ENCODE measurements at regions not wholly inside any gene's neighbourhood (a gene's known extent, or its start where the extent isn't known, plus 50 kb on each side); places are given as distances from the start of the nearest gene placed in this dataset.
"Not testable (repeated sequence)": the region's sequence is repeated elsewhere in the genome, so short reads cannot be mapped to it uniquely, and the experiment has no call there.

DNA sequence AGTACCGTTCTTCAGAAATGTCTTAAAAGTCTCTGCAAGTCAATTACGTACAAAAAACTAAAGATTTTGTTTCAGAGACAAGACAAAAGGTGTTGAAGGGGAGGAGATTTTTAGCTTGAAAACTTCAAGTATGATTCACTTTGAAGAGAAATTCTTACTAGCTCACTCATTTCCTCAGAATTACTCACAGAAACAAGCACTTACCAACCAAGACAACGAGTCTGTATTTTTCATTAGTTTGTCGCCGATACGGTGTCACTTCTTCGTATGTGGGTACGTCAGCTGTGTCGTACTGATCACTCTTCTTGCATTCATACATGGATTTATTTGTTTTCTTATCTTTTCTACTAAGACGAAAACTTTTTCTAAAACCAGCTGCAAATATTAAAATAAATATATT, 90.6 kb upstream of the ODAD2 start:
- Mint-ChIP-seq H3K36me3 (peaks cover 5% of the 10 kb centered on the region), H3K27me3 (ENCODE audit: insufficient read depth, low read depth) (peaks cover 4% of the 10 kb centered on the region), H3K4me3 (no peak overlapping the region), H3K27ac (no peak overlapping the region), H3K4me1 (peaks cover 5% of the 10 kb centered on the region), H3K9me3 (no peaks in the 10 kb centered on the region)
- Histone ChIP-seq H3K27me3 (no peaks in the 10 kb centered on the region), H4K20me1 (ENCODE audit: low read depth) (no peaks in the 10 kb centered on the region), H3K9ac (no peak overlapping the region), H3K4me3 (no peak overlapping the region), H3K4me1 (no peaks in the 10 kb centered on the region), H2AFZ (replicated peaks) (no peak overlapping the region), H3K36me3 (no peaks in the 10 kb centered on the region), H3F3A (ENCODE audit: low read depth) (no peaks in the 10 kb centered on the region), H3K27ac (no peak overlapping the region), H3K4me2 (no peak overlapping the region), H3K79me2 (ENCODE audit: low read depth) (no peaks in the 10 kb centered on the region), H3K9me3 (ENCODE audit: low read depth) (no peaks in the 10 kb centered on the region)
- no peak for DNase-seq (ENCODE audit: low spot score)
- TF ChIP-seq, protein P1, sequence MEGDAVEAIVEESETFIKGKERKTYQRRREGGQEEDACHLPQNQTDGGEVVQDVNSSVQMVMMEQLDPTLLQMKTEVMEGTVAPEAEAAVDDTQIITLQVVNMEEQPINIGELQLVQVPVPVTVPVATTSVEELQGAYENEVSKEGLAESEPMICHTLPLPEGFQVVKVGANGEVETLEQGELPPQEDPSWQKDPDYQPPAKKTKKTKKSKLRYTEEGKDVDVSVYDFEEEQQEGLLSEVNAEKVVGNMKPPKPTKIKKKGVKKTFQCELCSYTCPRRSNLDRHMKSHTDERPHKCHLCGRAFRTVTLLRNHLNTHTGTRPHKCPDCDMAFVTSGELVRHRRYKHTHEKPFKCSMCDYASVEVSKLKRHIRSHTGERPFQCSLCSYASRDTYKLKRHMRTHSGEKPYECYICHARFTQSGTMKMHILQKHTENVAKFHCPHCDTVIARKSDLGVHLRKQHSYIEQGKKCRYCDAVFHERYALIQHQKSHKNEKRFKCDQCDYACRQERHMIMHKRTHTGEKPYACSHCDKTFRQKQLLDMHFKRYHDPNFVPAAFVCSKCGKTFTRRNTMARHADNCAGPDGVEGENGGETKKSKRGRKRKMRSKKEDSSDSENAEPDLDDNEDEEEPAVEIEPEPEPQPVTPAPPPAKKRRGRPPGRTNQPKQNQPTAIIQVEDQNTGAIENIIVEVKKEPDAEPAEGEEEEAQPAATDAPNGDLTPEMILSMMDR (IDR thresholded peaks at IDR 0.05): no peak
- no peak for TF ChIP-seq EZH2phosphoT487 (IDR thresholded peaks at IDR 0.05)
- TF ChIP-seq EZH2 (IDR thresholded peaks at IDR 0.05): no peak

DNA sequence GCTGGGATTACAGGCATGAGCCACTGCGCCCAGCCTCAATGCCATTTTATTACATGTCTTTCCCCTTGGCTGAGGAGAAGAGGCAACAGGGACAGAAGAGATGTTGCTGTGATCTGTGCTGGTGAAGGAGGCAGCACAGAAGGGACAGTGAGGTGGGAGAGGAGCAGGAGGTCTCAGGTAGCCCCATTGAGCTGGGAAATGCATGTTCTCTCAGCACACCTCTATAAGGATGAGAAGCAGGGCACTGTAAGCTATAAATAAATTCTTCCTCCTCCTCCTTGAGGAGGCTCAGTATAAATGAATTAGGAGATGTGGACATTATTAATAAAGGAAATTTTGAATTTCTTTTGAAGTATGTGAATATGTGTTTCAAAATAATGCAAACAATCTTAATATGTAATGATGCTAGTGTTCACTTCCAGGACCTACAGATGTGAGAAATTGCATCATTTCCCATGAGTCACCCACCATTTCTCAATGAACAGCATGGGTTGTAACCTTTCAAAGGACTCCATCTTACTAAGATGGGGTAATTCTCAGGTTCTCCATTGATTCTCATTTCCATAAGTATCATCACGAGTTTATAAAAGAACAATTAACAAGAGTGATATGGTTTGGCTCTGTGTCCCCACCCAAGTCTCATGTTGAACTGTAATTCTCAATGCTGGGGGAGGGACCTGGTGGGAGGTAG, 88.9 kb upstream of the ODAD2 start:
- Histone ChIP-seq H3K4me3 (no peak overlapping the region), H3K36me3 (no peaks in the 10 kb centered on the region), H3K9me3 (ENCODE audit: low read depth) (no peaks in the 10 kb centered on the region), H3K4me1 (no peaks in the 10 kb centered on the region), H3K9ac (no peak overlapping the region), H3K27ac (no peak overlapping the region), H3K79me2 (ENCODE audit: low read depth) (no peaks in the 10 kb centered on the region), H3F3A (ENCODE audit: low read depth) (no peaks in the 10 kb centered on the region), H2AFZ (replicated peaks) (no peak overlapping the region), H3K4me2 (no peak overlapping the region), H3K27me3 (no peaks in the 10 kb centered on the region), H4K20me1 (ENCODE audit: low read depth) (no peaks in the 10 kb centered on the region)
- DNase-seq (ENCODE audit: low spot score): no peak
- no peaks in the 10 kb centered on the region for H3K27me3 Mint-ChIP-seq (ENCODE audit: insufficient read depth, low read depth)
- no peaks in the 10 kb centered on the region for H3K9me3 Mint-ChIP-seq
- H3K4me1 Mint-ChIP-seq: peaks cover 2% of the 10 kb centered on the region
- no peak overlapping the region for H3K27ac Mint-ChIP-seq
- no peak for TF ChIP-seq EZH2 (IDR thresholded peaks at IDR 0.05)
- TF ChIP-seq, protein P1 (IDR thresholded peaks at IDR 0.05): no peak
- TF ChIP-seq EZH2phosphoT487 (IDR thresholded peaks at IDR 0.05): no peak
- no peak overlapping the region for H3K4me3 Mint-ChIP-seq
- peaks cover 5% of the 10 kb centered on the region for H3K36me3 Mint-ChIP-seq

DNA sequence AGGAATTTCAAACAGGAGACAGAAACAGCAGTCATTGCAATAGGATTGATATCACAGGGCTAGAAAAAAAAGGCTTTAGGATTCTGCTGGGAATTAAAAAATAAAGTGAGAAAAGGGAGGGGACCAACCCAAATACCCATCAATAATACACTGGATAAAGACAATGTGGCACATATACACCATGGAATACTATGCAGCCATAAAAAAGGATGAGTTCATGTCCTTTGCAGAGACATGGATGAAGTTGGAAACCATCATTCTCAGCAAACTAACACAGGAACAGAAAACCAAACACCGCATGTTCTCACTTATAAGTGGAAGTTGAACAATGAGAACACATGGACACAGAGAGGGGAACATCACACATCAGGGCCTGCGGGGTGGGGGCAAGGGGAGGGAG, 86.9 kb upstream of the ODAD2 start:
- not testable (repeated sequence) for H3K4me3 ChIP-seq; DNase-seq (ENCODE audit: low spot score); H3K4me1 Mint-ChIP-seq; H4K20me1 ChIP-seq (ENCODE audit: low read depth); H3K36me3 ChIP-seq; H3K4me2 ChIP-seq; H3K79me2 ChIP-seq (ENCODE audit: low read depth); H3K9ac ChIP-seq; H3K36me3 Mint-ChIP-seq; H2AFZ ChIP-seq (replicated peaks); H3K27me3 ChIP-seq; H3K9me3 Mint-ChIP-seq; H3K9me3 ChIP-seq (ENCODE audit: low read depth); H3K4me3 Mint-ChIP-seq; H3K4me1 ChIP-seq; H3K27me3 Mint-ChIP-seq (ENCODE audit: insufficient read depth, low read depth); H3K27ac Mint-ChIP-seq; H3K27ac ChIP-seq; H3F3A ChIP-seq (ENCODE audit: low read depth)

DNA sequence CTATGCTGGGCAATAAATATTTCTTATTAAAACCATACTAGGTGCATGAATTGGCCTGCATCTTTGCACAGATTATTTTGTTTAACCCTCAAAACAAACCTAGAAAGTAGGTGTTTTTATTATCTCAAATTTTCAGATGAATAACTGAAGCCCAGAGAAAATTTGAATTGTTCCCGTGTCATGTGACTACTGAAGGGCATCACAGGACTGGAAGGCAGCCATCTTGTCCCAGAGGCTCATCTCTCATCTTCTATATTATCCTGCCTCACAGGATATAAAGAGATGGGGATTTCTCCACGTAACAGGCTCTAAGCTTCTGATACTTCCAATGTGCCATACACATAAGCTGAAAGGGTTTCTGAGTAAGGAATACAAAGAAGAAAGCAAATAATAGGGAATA, 84.0 kb upstream of the ODAD2 start:
- no peaks in the 10 kb centered on the region for H3K36me3 ChIP-seq
- H3K27me3 ChIP-seq: no peaks in the 10 kb centered on the region
- no peaks in the 10 kb centered on the region for H3F3A ChIP-seq (ENCODE audit: low read depth)
- Mint-ChIP-seq H3K27me3 (ENCODE audit: insufficient read depth, low read depth) (peaks cover 2% of the 10 kb centered on the region), H3K27ac (no peak overlapping the region), H3K4me3 (no peak overlapping the region), H3K9me3 (no peaks in the 10 kb centered on the region), H3K4me1 (peaks cover 2% of the 10 kb centered on the region), H3K36me3 (peaks cover 2% of the 10 kb centered on the region)
- H2AFZ ChIP-seq (replicated peaks): no peak overlapping the region
- no peaks in the 10 kb centered on the region for H3K4me1 ChIP-seq
- DNase-seq (ENCODE audit: low spot score): no peak
- H3K79me2 ChIP-seq (ENCODE audit: low read depth): no peaks in the 10 kb centered on the region
- no peaks in the 10 kb centered on the region for H3K9me3 ChIP-seq (ENCODE audit: low read depth)
- H4K20me1 ChIP-seq (ENCODE audit: low read depth): no peaks in the 10 kb centered on the region
- no peak overlapping the region for H3K27ac ChIP-seq
- TF ChIP-seq EZH2 (IDR thresholded peaks at IDR 0.05) (no peak), EZH2phosphoT487 (IDR thresholded peaks at IDR 0.05) (no peak)
- TF ChIP-seq, protein P1 (IDR thresholded peaks at IDR 0.05): no peak
- H3K9ac ChIP-seq: no peak overlapping the region
- no peak overlapping the region for H3K4me2 ChIP-seq
- H3K4me3 ChIP-seq: no peak overlapping the region
